Mucosa of descending colon (tissue), 3 donors: ENCODE measurements at regions not wholly inside any gene's neighbourhood (a gene's known extent, or its start where the extent isn't known, plus 50 kb on each side); places are given as distances from the start of the nearest gene placed in this dataset.

Experiments used
- ATAC-seq: fragments of 200-7000 bp; cut with Tn5 transposase; one replicate; pipeline ENCODE4 v1.9.1; 2020; ENCODE audit warnings: mild to moderate bottlenecking, moderate library complexity
- DNase-seq, 3 donors: peaks; one replicate each; pipeline ENCODE4 v3.0.0-alpha.2; 2020
- H3K36me3 ChIP-seq: fragments of 200-600 bp; one replicate; pipeline ENCODE4 v1.8.0; 2021; ENCODE audit warnings: low read depth, mild to moderate bottlenecking
- H3K4me1 ChIP-seq: fragments of 200-600 bp; one replicate; pipeline ENCODE4 v1.8.0; 2021; ENCODE audit warnings: low read depth, mild to moderate bottlenecking
- H3K4me3 ChIP-seq: fragments of 200-600 bp; one replicate; pipeline ENCODE4 v1.8.0; 2021; ENCODE audit warnings: mild to moderate bottlenecking
- H3K9me3 ChIP-seq: fragments of 200-600 bp; one replicate; pipeline ENCODE4 v1.8.0; 2021; ENCODE audit warnings: mild to moderate bottlenecking
- CTCF ChIP-seq: fragments of 200-600 bp; IDR thresholded peaks from one replicate; pipeline ENCODE4 v1.8.0; 2022; ENCODE audit warnings: antibody characterized with exemption, mild to moderate bottlenecking
- intact Hi-C, 2 donors: fragments of 100-400 bp; cut with DNase I in 1 of 2; cut with micrococcal nuclease in 1 of 2; formaldehyde crosslinking; loops; one replicate each; pipeline versions ENCODE4 v1.11.0 to v1.11.1; 2022; cut with DNase I, micrococcal nuclease
- donor health status: DM: no; HTN: no; CAD: no; lungs with moderate emphysema.
- donor health status: DM: no; HTN: no; CAD: no.
- donor health status: DM: no; HTN: yes; CAD: no.

GRCh38 chr18:51480407-51481261 lies 283.2 kb upstream of the MEX3C start:
- Histone ChIP-seq H3K4me1 (no peaks in the 10 kb centered on the region), H3K4me3 (no peak overlapping the region), H3K36me3 (no peaks in the 10 kb centered on the region), H3K9me3 (no peaks in the 10 kb centered on the region)
- intact Hi-C loops: no loop called here
- ATAC-seq: no peak
- DNase-seq: no peak
- TF ChIP-seq CTCF: no peak

- no peaks in the 10 kb centered on the region for H3K36me3 ChIP-seq
- no peaks in the 10 kb centered on the region for H3K9me3 ChIP-seq
- no peak for DNase-seq
- no peak overlapping the region for H3K4me3 ChIP-seq
- intact Hi-C loops: no loop called here
- no peak for TF ChIP-seq CTCF
- ATAC-seq: no peak
- no peaks in the 10 kb centered on the region for H3K4me1 ChIP-seq
These were observed 289.4 kb upstream of the MEX3C start for GRCh38 chr18:51486735-51487366.

- DNase-seq: no peak
These were observed 292.9 kb upstream of the MEX3C start for GRCh38 chr18:51490417-51490816.

GRCh38 chr18:51490860-51491259 lies 293.4 kb upstream of the MEX3C start:
- no peak for ATAC-seq
- H3K36me3 ChIP-seq: no peaks in the 10 kb centered on the region
- no peaks in the 10 kb centered on the region for H3K4me1 ChIP-seq
- intact Hi-C loops: no loop called here
- H3K4me3 ChIP-seq: no peak overlapping the region
- no peaks in the 10 kb centered on the region for H3K9me3 ChIP-seq
- no peak for TF ChIP-seq CTCF
- DNase-seq: no peak

More at GRCh38 chr18:51490417-51490816, 292.9 kb upstream of the MEX3C start:
- Histone ChIP-seq H3K4me1 (no peaks in the 10 kb centered on the region), H3K36me3 (no peaks in the 10 kb centered on the region), H3K4me3 (no peak overlapping the region), H3K9me3 (no peaks in the 10 kb centered on the region)
- TF ChIP-seq CTCF: no peak
- intact Hi-C loops: no loop called here
- ATAC-seq: no peak

- Histone ChIP-seq H3K9me3 (no peaks in the 10 kb centered on the region), H3K4me1 (no peaks in the 10 kb centered on the region), H3K4me3 (no peak overlapping the region), H3K36me3 (no peaks in the 10 kb centered on the region)
- no peak for DNase-seq
- ATAC-seq: no peak
- intact Hi-C loops: no loop called here
- no peak for TF ChIP-seq CTCF
These were observed 294.3 kb upstream of the MEX3C start for GRCh38 chr18:51491678-51492372.
